Hepatocyte (in vitro differentiated cells): ENCODE measurements at regions not wholly inside any gene's neighbourhood (a gene's known extent, or its start where the extent isn't known, plus 50 kb on each side); places are given as distances from the start of the nearest gene placed in this dataset.

Experiments
- DNase-seq: peaks from one replicate; pipeline ENCODE4 v3.0.0-alpha.2; 2016; ENCODE audit warnings: low spot score
- H2AFZ ChIP-seq: fragments of 200-600 bp; sonication (generic); 2 replicates; pipeline ENCODE4 v1.6.0; 2016; ENCODE audit warnings: antibody characterized with exemption, mild to moderate bottlenecking
- H3K27ac ChIP-seq: fragments of 200-600 bp; sonication (generic); 2 replicates; pipeline ENCODE4 v1.5.1; 2016; ENCODE audit warnings: mild to moderate bottlenecking
- H3K27me3 ChIP-seq: fragments of 200-600 bp; sonication (generic); 2 replicates; pipeline ENCODE4 v1.6.1; 2016
- H3K36me3 ChIP-seq: fragments of 200-600 bp; sonication (generic); replicated peaks from 2 replicates; pipeline ENCODE4 v1.5.1; 2016; ENCODE audit warnings: low read depth; ENCODE audit not compliant: insufficient read depth
- H3K4me1 ChIP-seq: fragments of 200-600 bp; sonication (generic); 2 replicates; pipeline ENCODE4 v1.5.1; 2016; ENCODE audit warnings: mild to moderate bottlenecking, moderate library complexity; ENCODE audit not compliant: insufficient read depth
- H3K4me2 ChIP-seq: fragments of 200-600 bp; sonication (generic); 2 replicates; pipeline ENCODE4 v1.6.0; 2016
- H3K4me3 ChIP-seq: fragments of 200-600 bp; sonication (generic); 2 replicates; pipeline ENCODE4 v1.5.1; 2016; ENCODE audit warnings: mild to moderate bottlenecking
- H3K79me2 ChIP-seq: fragments of 200-600 bp; sonication (generic); 2 replicates; pipeline ENCODE4 v1.6.0; 2017; ENCODE audit warnings: mild to moderate bottlenecking
- H3K9me2 ChIP-seq: fragments of 200-600 bp; sonication (generic); replicated peaks from 2 replicates; pipeline ENCODE4 v1.6.0; 2017; ENCODE audit warnings: mild to moderate bottlenecking; ENCODE audit not compliant: insufficient read depth
- H3K9me3 ChIP-seq: fragments of 200-600 bp; sonication (generic); 2 replicates; pipeline ENCODE4 v1.5.1; 2016; ENCODE audit warnings: low read depth, mild to moderate bottlenecking
- H4K20me1 ChIP-seq: fragments of 200-600 bp; sonication (generic); 2 replicates; pipeline ENCODE4 v1.6.0; 2016; ENCODE audit warnings: mild to moderate bottlenecking; ENCODE audit not compliant: insufficient read depth, poor library complexity, severe bottlenecking
- CTCF ChIP-seq: fragments of 200-600 bp; sonication (generic); IDR thresholded peaks from 2 replicates; pipeline ENCODE4 v1.5.1; 2016; ENCODE audit warnings: antibody characterized with exemption, mild to moderate bottlenecking; ENCODE audit not compliant: poor library complexity
- EZH2 ChIP-seq: fragments of 200-600 bp; sonication (generic); IDR thresholded peaks from 2 replicates; pipeline ENCODE4 v1.6.1; 2016; ENCODE audit warnings: antibody characterized with exemption, mild to moderate bottlenecking, borderline replicate concordance
- EZH2phosphoT487 ChIP-seq: fragments of 200-600 bp; sonication (generic); IDR thresholded peaks from one replicate; pipeline ENCODE4 v1.6.1; 2018; ENCODE audit warnings: antibody characterized with exemption, mild to moderate bottlenecking, low read depth, moderate library complexity; ENCODE audit not compliant: unreplicated experiment, severe bottlenecking
- WGBS: methylation state at CpG from one replicate; pipeline ENCODE4 v1.1.6; 2016; ENCODE audit warnings: low lambda C conversion rate; ENCODE audit errors: missing lambda C conversion rate; 5-methylcytosine and 5-hydroxymethylcytosine counted together

GRCh38 chr2:117603567-117603966 is 210.9 kb upstream of the DDX18 start:
- Histone ChIP-seq H3K79me2 (no peaks in the 10 kb centered on the region), H2AFZ (no peak overlapping the region), H3K27me3 (no peaks in the 10 kb centered on the region), H3K36me3 (no peaks in the 10 kb centered on the region), H3K4me3 (no peak overlapping the region), H4K20me1 (no peaks in the 10 kb centered on the region), H3K27ac (no peak overlapping the region), H3K9me2 (no peaks in the 10 kb centered on the region), H3K9me3 (no peaks in the 10 kb centered on the region), H3K4me1 (no peaks in the 10 kb centered on the region), H3K4me2 (no peak overlapping the region)
- DNase-seq: no peak
- 16% methylated on average over 5 of the region's 5 CpGs for WGBS
- TF ChIP-seq EZH2phosphoT487 (no peak), CTCF (no peak), EZH2 (no peak)

GRCh38 chr2:117607202-117607601 is 207.3 kb upstream of the DDX18 start:
- no peak for DNase-seq
- H3K79me2 ChIP-seq: no peaks in the 10 kb centered on the region
- H3K4me3 ChIP-seq: no peak overlapping the region
- H3K36me3 ChIP-seq: no peaks in the 10 kb centered on the region
- no peaks in the 10 kb centered on the region for H3K9me3 ChIP-seq
- H3K9me2 ChIP-seq: no peaks in the 10 kb centered on the region
- TF ChIP-seq EZH2phosphoT487 (no peak), CTCF (no peak), EZH2 (no peak)
- H3K4me1 ChIP-seq: no peaks in the 10 kb centered on the region
- H3K27me3 ChIP-seq: no peaks in the 10 kb centered on the region
- H3K4me2 ChIP-seq: no peak overlapping the region
- no peaks in the 10 kb centered on the region for H4K20me1 ChIP-seq
- no peak overlapping the region for H2AFZ ChIP-seq
- H3K27ac ChIP-seq: no peak overlapping the region
- WGBS: 33% methylated on average over 2 of the region's 2 CpGs

GRCh38 chr2:117613101-117613500 is 201.4 kb upstream of the DDX18 start:
- no peaks in the 10 kb centered on the region for H3K9me2 ChIP-seq
- no peaks in the 10 kb centered on the region for H3K4me1 ChIP-seq
- no peak overlapping the region for H3K4me2 ChIP-seq
- no peaks in the 10 kb centered on the region for H4K20me1 ChIP-seq
- no peaks in the 10 kb centered on the region for H3K27me3 ChIP-seq
- H2AFZ ChIP-seq: no peak overlapping the region
- no peaks in the 10 kb centered on the region for H3K36me3 ChIP-seq
- H3K4me3 ChIP-seq: no peak overlapping the region
- TF ChIP-seq EZH2phosphoT487 (no peak), CTCF (no peak), EZH2 (no peak)
- H3K9me3 ChIP-seq: no peaks in the 10 kb centered on the region
- DNase-seq: no peak
- 71% methylated on average over 5 of the region's 5 CpGs for WGBS
- H3K79me2 ChIP-seq: no peaks in the 10 kb centered on the region
- no peak overlapping the region for H3K27ac ChIP-seq

GRCh38 chr2:117614296-117614695 is 200.2 kb upstream of the DDX18 start:
- H3K9me2 ChIP-seq: no peaks in the 10 kb centered on the region
- no peak for DNase-seq
- no peaks in the 10 kb centered on the region for H4K20me1 ChIP-seq
- H3K36me3 ChIP-seq: no peaks in the 10 kb centered on the region
- H3K4me1 ChIP-seq: no peaks in the 10 kb centered on the region
- 94% methylated on average over 5 of the region's 5 CpGs for WGBS
- H2AFZ ChIP-seq: no peak overlapping the region
- H3K27me3 ChIP-seq: no peaks in the 10 kb centered on the region
- no peaks in the 10 kb centered on the region for H3K79me2 ChIP-seq
- no peak overlapping the region for H3K4me2 ChIP-seq
- TF ChIP-seq EZH2phosphoT487 (no peak), CTCF (no peak), EZH2 (no peak)
- H3K9me3 ChIP-seq: no peaks in the 10 kb centered on the region
- H3K27ac ChIP-seq: no peak overlapping the region
- no peak overlapping the region for H3K4me3 ChIP-seq
